HG03469 (cell line): ENCODE measurements at regions not wholly inside any gene's neighbourhood (a gene's known extent, or its start where the extent isn't known, plus 50 kb on each side); places are given as distances from the start of the nearest gene placed in this dataset.

Experiments
- ATAC-seq: cut with Tn5 transposase; IDR thresholded peaks from one replicate; pipeline ENCODE4 v1.9.1; 2021; ENCODE audit warnings: mild to moderate bottlenecking, moderate library complexity, moderate number of reproducible peaks; ENCODE audit not compliant: unreplicated experiment

GRCh38 chr17:77266891-77267341 is 126.1 kb downstream of the SEC14L1 start:
- ATAC-seq: no peak

GRCh38 chr17:77269696-77270681 is 129.2 kb downstream of the SEC14L1 start:
- no peak for ATAC-seq

GRCh38 chr17:77271411-77271810 is 130.6 kb downstream of the SEC14L1 start:
- ATAC-seq: no peak

- ATAC-seq: no peak
Observed at GRCh38 chr17:77273397-77274085, 132.8 kb downstream of the SEC14L1 start.

GRCh38 chr17:77274096-77274845 is 133.5 kb downstream of the SEC14L1 start:
- ATAC-seq: no peak

GRCh38 chr17:77279448-77280303 is 138.9 kb downstream of the SEC14L1 start:
- ATAC-seq: no peak

- ATAC-seq: no peak
Observed at GRCh38 chr17:77280304-77281121, 139.7 kb downstream of the SEC14L1 start.

GRCh38 chr17:77281122-77281903 is 140.5 kb downstream of the SEC14L1 start:
- no peak for ATAC-seq

- ATAC-seq: no peak
Observed at GRCh38 chr17:77281904-77282367, 141.2 kb downstream of the SEC14L1 start.

GRCh38 chr17:77282524-77283515 is 142.1 kb downstream of the SEC14L1 start:
- no peak for ATAC-seq

- ATAC-seq: no peak
Observed at GRCh38 chr17:77284023-77284617, 143.4 kb downstream of the SEC14L1 start.

GRCh38 chr17:77285594-77286390 is 145.0 kb downstream of the SEC14L1 start:
- ATAC-seq: no peak

- ATAC-seq: no peak
Observed at GRCh38 chr17:77286391-77286640, 145.5 kb downstream of the SEC14L1 start.

- no peak for ATAC-seq
Observed at GRCh38 chr17:77286641-77287431, 146.1 kb downstream of the SEC14L1 start.

- no peak for ATAC-seq
Observed at GRCh38 chr17:77287432-77288068, 146.8 kb downstream of the SEC14L1 start.
